ENCODE measurements at regions not wholly inside any gene's neighbourhood (a gene's known extent, or its start where the extent isn't known, plus 50 kb on each side); places are given as distances from the start of the nearest gene placed in this dataset.

GRCh38 chr10:91690996-91691676 lies 58.3 kb upstream of the PPP1R3C start:
- DNase-seq = no peak

- DNase-seq = no peak
Measured at GRCh38 chr10:91690412-91690811, 57.5 kb upstream of the PPP1R3C start.

- DNase-seq = no peak
Measured at GRCh38 chr10:91689731-91690168, 56.9 kb upstream of the PPP1R3C start.

GRCh38 chr10:91684841-91685240 lies 52.0 kb upstream of the PPP1R3C start:
- DNase-seq = no peak

- no peak for DNase-seq
Measured at GRCh38 chr10:91683975-91684374, 51.1 kb upstream of the PPP1R3C start.

GRCh38 chr10:91682912-91683311 lies 50.0 kb upstream of the PPP1R3C start:
- DNase-seq = no peak
